ENCODE measurements at regions not wholly inside any gene's neighbourhood (a gene's known extent, or its start where the extent isn't known, plus 50 kb on each side); places are given as distances from the start of the nearest gene placed in this dataset.
"Not testable (repeated sequence)": the region's sequence is repeated elsewhere in the genome, so short reads cannot be mapped to it uniquely, and the experiment has no call there.

- DNase-seq = no peak
These were observed 103.1 kb downstream of the VGLL3 start for GRCh38 chr3:86887876-86888275.

GRCh38 chr3:86880066-86880465 is 110.9 kb downstream of the VGLL3 start:
- no peak for DNase-seq

- not testable (repeated sequence) for DNase-seq
These were observed 114.3 kb downstream of the VGLL3 start for GRCh38 chr3:86876504-86877181.

GRCh38 chr3:86874790-86875189 is 116.2 kb downstream of the VGLL3 start:
- DNase-seq = not testable (repeated sequence)

- DNase-seq = no peak
These were observed 121.4 kb downstream of the VGLL3 start for GRCh38 chr3:86869566-86869965.

- no peak for DNase-seq
These were observed 123.0 kb downstream of the VGLL3 start for GRCh38 chr3:86867982-86868381.

DNA sequence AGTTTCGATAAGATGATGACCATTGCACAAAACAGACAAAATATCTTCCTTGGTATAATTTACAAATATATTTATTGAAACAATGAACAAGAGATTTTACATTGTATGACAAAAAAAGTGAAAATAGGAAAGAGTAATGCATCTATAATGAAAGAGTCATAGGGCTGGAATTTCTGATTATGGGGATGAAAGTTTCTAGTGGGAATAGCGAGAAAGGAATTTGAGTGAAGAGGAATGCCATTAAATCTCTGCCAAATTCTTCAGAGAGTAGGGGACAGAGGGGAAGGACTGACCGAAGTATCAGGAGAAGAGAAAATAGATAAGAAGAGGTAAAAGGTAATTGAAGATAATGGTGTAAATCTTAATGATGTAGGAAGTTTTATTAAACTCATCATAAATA is 125.4 kb downstream of the VGLL3 start:
- no peak for DNase-seq

DNA sequence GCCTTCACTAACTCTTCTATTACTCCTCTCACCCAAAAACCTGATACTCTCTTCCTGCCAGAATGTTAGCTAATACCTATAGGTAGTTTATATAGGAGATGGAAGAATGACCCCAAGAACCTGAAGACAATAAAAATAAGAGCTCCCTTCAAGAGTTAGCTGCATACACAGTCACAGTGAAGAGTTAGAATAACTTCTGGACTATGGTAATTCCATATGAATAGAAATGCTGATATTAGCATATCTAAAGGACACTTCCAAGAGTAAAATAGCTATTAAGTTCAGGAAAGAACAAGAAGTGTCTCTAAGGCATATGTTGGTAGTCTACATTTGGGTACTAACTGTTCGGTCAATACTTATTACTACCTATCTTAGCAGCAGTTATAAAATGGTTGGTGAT is 134.2 kb downstream of the VGLL3 start:
- DNase-seq = no peak

- no peak for DNase-seq
These were observed 141.0 kb downstream of the VGLL3 start for GRCh38 chr3:86849991-86850390.

DNA sequence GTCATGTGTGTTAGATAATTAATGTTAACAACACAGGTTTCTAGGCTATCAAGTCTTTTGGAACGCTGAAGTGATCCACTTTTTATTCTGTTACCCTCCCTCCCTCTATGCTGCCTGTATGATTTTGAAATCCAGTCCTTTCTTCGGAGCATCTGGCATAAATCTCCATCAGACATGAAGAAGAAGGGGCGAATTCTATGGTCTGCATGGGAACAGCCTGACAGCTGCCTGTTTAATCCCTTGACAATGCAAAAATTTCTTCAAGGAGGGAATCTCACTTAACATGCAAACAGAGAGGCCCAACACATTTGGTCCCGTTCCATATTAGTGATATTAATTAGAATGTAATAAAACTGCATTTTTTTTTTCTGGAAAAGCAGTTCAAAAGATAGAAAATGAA is 145.2 kb downstream of the VGLL3 start:
- no peak for DNase-seq

DNA sequence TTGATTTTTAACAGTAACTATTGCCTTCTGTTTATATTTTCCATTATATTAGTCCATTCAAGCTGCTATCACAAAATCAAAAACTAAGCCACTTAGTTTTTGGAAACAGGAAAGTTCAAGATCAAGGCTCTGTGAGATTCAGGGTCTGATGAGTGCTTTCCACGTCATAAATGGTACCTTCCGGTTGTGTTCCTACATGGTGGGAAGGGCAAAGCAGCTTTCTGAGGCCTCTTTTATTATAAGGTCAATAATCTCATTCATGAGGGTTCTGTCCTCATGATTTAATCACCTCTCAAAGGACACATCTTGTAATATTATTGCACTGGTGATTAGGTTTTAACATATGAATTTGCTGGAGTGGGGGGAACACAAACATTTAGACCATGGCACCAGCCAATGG is 152.0 kb downstream of the VGLL3 start:
- DNase-seq = no peak

DNA sequence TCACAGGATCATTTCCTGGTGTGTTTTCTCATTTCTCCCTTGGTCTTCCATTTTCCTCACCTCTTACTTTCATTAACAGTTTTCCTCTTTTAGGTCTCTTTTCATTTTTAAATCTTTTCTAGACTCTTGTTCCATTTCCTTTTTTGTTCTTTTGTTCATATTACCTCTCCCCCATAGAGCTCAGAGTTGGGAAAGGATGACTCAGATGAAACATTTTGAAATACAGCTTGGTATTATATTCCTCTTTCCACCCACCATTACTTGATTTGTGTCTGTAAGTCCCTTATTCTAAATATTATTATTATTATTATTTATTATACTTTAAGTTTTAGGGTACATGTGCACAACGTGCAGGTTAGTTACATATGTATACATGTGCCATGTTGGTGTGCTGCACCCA is 153.1 kb downstream of the VGLL3 start:
- no peak for DNase-seq

DNA sequence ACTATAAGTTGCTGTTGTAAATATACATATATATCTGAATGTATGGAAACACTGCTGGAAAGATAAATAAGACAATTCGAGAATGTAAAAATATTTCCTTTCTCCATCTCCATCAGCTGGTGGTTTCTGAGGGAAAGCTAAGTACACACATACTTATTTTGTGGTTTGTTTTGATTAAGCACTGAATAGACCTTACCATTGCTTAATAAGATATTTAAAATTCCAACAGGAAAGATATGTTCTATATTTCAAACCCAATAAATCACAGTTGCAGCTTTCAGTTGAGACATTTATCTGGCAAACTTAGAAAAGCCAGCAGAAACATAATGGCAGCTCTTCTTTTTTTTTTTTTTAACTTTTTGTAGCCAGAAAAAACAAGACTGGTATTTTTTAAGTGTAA is 160.4 kb downstream of the VGLL3 start:
- no peak for DNase-seq

DNA sequence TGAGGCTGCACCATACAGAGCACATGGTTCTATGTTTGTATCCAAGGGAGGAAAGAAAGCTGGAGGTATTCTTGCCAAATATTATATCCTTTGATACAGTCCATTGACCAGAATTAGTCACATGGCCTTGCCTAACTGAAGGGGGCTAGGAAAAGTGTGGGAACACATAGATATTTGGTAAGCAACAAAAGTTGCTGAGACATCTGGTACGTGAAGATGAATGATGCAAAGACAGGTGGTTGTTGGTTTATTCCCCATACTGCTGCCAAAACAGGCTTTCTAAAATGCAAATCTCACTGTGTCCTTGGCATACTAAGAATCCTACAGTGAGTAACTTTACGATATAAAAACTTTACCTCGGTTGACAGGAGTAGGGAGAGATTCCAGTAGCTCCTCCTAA is 162.2 kb downstream of the VGLL3 start:
- no peak for DNase-seq

DNA sequence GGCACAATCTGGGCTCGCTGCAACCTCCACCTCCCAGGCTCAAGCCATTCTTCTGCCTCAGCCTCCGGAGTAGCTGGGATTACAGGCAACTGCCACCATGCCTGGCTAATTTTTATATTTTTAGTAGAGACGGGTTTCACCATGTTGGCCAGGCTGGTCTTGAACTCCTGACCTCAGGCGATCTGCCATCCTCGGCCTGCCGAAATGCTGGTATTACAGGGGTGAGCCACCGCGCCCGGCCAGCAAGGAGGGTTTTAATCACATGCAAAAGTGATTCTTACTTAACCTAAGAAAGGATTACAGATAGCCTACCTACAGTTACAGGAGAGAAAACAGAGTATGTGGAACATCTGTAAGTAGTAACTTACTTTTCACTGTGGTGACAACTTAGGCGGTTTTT is 163.4 kb downstream of the VGLL3 start:
- not testable (repeated sequence) for DNase-seq

DNA sequence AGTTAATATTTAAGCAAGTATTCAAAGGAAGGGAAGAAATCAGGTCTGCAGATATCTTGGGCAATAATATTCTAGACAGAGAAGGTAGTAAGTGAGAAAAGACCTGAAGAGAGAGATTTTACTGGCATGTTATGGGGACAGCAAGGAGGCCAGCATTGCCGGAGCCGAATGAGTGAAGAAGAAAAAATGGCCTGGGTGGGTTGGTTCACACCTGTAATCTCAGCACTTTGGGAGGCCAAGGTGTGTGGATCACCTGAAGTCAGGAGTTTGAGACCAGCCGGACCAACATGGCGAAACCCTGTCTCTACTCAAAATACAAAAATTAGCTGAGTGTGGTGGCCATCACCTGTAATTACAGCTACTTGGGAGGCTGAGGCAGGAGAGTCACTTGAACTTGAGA is 164.7 kb downstream of the VGLL3 start:
- no peak for DNase-seq

GRCh38 chr3:86815880-86816279 is 175.1 kb downstream of the VGLL3 start:
- no peak for DNase-seq

DNA sequence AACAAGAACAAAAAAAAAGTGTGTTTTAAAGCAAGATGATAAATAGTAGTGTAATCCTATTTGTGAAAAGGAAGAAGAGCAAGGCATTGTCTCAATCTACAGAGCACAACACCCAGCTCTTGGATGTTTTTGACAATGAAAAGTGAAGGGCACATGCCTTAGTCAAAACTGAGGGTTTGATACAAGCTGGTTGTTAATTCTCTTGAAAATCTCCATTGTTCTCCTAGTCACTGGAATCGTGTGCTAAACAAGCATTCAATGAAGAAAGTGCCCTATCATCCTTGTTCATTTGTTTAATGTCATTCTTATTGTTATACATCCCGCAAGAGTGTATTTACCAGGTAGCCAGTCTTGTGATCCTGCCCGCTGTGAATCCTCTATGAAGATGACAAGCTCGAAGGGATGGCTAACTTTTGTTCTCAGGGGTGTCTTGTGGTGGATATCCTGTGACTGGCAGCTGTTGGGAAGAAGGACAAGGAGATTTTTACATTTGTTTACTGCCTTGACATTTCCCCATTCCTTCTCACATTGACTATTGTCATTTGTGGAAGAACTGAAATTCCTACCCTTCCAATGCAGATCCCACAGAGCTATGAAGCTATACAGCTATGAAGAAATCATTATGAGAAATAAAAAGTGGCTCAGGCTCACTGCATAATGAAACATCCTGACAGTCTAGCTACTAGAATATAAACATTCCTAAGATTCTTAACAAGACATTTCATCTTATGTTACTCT is 175.9 kb downstream of the VGLL3 start:
- DNase-seq = no peak

GRCh38 chr3:86814321-86814720 is 176.6 kb downstream of the VGLL3 start:
- DNase-seq = no peak

GRCh38 chr3:86801921-86802320 is 189.0 kb downstream of the VGLL3 start:
- no peak for DNase-seq

DNA sequence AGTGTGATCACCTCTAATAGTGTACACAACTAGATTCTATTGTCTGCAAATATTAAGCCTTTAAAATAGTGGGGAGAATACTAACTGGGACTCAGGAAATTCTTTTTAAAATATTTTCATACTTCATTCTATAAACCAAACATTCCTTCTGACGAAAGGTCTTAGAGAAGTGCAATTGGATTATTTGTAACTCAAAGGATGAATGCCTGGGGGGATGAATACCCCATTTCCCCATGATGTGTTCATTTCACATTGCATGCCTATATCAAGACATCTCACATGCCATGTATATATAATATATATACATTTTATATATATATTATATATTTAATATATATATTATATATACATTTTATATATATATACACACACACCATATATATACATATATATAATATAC is 189.9 kb downstream of the VGLL3 start:
- no peak for DNase-seq

- no peak for DNase-seq
These were observed 190.8 kb downstream of the VGLL3 start for GRCh38 chr3:86800116-86800515.

GRCh38 chr3:86797946-86798345 is 193.0 kb downstream of the VGLL3 start:
- no peak for DNase-seq

- DNase-seq = no peak
These were observed 196.4 kb downstream of the VGLL3 start for GRCh38 chr3:86794361-86795065.
